GM23248 (cell line): ENCODE measurements at regions not wholly inside any gene's neighbourhood (a gene's known extent, or its start where the extent isn't known, plus 50 kb on each side); places are given as distances from the start of the nearest gene placed in this dataset.

Source experiments
- DNase-seq: peaks from one replicate; pipeline ENCODE4 v3.0.0-alpha.2; 2015
- H2AFZ ChIP-seq: fragments of 200-600 bp; sonication (generic); 2 replicates; pipeline ENCODE4 v1.6.1; 2016; ENCODE audit warnings: antibody characterized with exemption
- H3F3A ChIP-seq: fragments of 200-600 bp; sonication (generic); 2 replicates; pipeline ENCODE4 v1.6.1; 2016; ENCODE audit warnings: mild to moderate bottlenecking, antibody characterized with exemption, mixed run types; ENCODE audit not compliant: insufficient read depth
- H3K27ac ChIP-seq: fragments of 200-600 bp; sonication (generic); 2 replicates; pipeline ENCODE4 v1.5.1; 2016; ENCODE audit warnings: mild to moderate bottlenecking
- H3K27me3 ChIP-seq: fragments of 200-600 bp; sonication (generic); replicated peaks from 2 replicates; pipeline ENCODE4 v1.6.1; 2016; ENCODE audit warnings: mild to moderate bottlenecking; ENCODE audit not compliant: insufficient read depth
- H3K36me3 ChIP-seq: fragments of 200-600 bp; sonication (generic); 2 replicates; pipeline ENCODE4 v1.6.1; 2016; ENCODE audit warnings: low read depth, mild to moderate bottlenecking
- H3K4me1 ChIP-seq: fragments of 200-600 bp; sonication (generic); 2 replicates; pipeline ENCODE4 v1.6.1; 2016; ENCODE audit warnings: mild to moderate bottlenecking; ENCODE audit not compliant: insufficient read depth
- H3K4me2 ChIP-seq: fragments of 200-600 bp; sonication (generic); one replicate; pipeline ENCODE4 v1.6.1; 2016; ENCODE audit warnings: mild to moderate bottlenecking; ENCODE audit not compliant: unreplicated experiment
- H3K4me3 ChIP-seq: fragments of 200-600 bp; sonication (generic); 2 replicates; pipeline ENCODE4 v1.5.1; 2016; ENCODE audit warnings: mild to moderate bottlenecking
- H3K79me2 ChIP-seq: fragments of 200-600 bp; sonication (generic); 2 replicates; pipeline ENCODE4 v1.6.1; 2016; ENCODE audit warnings: mild to moderate bottlenecking; ENCODE audit not compliant: insufficient read depth
- H3K9ac ChIP-seq: fragments of 200-600 bp; sonication (generic); 2 replicates; pipeline ENCODE4 v1.6.1; 2016; ENCODE audit warnings: mild to moderate bottlenecking
- H3K9me2 ChIP-seq: fragments of 200-600 bp; sonication (generic); 2 replicates; pipeline ENCODE4 v1.6.1; 2016; ENCODE audit warnings: mixed run types, mild to moderate bottlenecking, moderate library complexity; ENCODE audit not compliant: insufficient read depth
- H3K9me3 ChIP-seq: fragments of 200-600 bp; sonication (generic); one replicate; pipeline ENCODE4 v1.6.1; 2017; ENCODE audit warnings: low read depth
- H4K20me1 ChIP-seq: fragments of 200-600 bp; sonication (generic); 2 replicates; pipeline ENCODE4 v1.6.0; 2016; ENCODE audit not compliant: insufficient read depth
- EZH2 ChIP-seq: fragments of 200-600 bp; sonication (generic); IDR thresholded peaks from 2 replicates; pipeline ENCODE4 v1.6.1; 2018; ENCODE audit warnings: antibody characterized with exemption, mild to moderate bottlenecking; ENCODE audit not compliant: insufficient read depth, poor library complexity, severe bottlenecking
- EZH2phosphoT487 ChIP-seq: fragments of 200-600 bp; sonication (generic); IDR thresholded peaks from 2 replicates; pipeline ENCODE4 v1.6.1; 2018; ENCODE audit warnings: antibody characterized with exemption, moderate library complexity, mild to moderate bottlenecking, low read depth; ENCODE audit not compliant: insufficient read depth
- WGBS, 2 experiments: methylation state at CpG; one replicate each; pipeline ENCODE4 v1.1.6; 2015 to 2017; ENCODE audit warnings: low lambda C conversion rate in 2 of 2, low coverage in 1 of 2; ENCODE audit errors: missing lambda C conversion rate in 2 of 2; 5-methylcytosine and 5-hydroxymethylcytosine counted together
- in situ Hi-C: fragments of 300-500 bp; cut with MboI; formaldehyde crosslinking; loops from 2 replicates; pipeline ENCODE4 v1.15.0; 2020

DNA sequence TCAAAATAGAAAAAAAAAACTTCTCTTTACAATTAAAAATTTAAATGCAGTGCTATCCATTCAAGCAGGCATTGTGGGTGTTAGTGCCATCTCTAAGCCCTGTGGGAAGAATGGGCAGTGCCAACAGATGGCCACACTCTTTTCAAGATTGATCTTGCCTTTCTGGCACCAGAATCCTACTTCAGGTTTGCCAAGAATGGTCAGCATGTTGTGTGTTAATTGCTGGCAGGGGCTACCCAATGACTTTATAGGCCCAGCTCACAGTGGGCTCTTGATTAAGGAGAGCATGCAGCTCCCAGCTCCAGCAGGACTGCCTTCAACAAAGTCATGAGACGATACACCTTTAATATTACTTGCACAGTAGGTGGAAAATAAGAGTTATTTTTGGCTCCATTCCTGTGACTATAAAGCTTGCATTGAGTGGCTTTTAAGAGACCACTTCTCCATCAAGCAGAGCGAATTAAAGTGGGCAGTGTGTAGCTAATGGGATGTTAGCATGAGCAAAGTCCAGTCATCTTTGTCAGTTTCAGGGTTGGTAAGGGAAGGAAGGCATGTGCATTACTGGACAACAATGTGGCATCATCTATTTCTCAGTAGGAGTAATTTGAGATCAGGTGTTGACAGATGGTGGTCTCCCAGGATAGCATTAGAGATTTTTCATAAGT, 476.8 kb downstream of the C3orf38 start:
- H3K36me3 ChIP-seq = no peaks in the 10 kb centered on the region
- H3K27me3 ChIP-seq = no peaks in the 10 kb centered on the region
- H3K79me2 ChIP-seq = no peaks in the 10 kb centered on the region
- DNase-seq = no peak
- no peaks in the 10 kb centered on the region for H4K20me1 ChIP-seq
- H2AFZ ChIP-seq = no peak overlapping the region
- no peaks in the 10 kb centered on the region for H3K9me2 ChIP-seq
- 19 to 25% methylated on average over 2 of the region's 2 CpGs for WGBS, 2 experiments
- no peaks in the 10 kb centered on the region for H3K4me1 ChIP-seq
- no peak overlapping the region for H3K9ac ChIP-seq
- in situ Hi-C loops = no loop called here
- H3K4me2 ChIP-seq = no peak overlapping the region
- H3K4me3 ChIP-seq = no peak overlapping the region
- no peaks in the 10 kb centered on the region for H3F3A ChIP-seq
- TF ChIP-seq EZH2phosphoT487 = no peak
- no peaks in the 10 kb centered on the region for H3K9me3 ChIP-seq
- no peak overlapping the region for H3K27ac ChIP-seq

DNA sequence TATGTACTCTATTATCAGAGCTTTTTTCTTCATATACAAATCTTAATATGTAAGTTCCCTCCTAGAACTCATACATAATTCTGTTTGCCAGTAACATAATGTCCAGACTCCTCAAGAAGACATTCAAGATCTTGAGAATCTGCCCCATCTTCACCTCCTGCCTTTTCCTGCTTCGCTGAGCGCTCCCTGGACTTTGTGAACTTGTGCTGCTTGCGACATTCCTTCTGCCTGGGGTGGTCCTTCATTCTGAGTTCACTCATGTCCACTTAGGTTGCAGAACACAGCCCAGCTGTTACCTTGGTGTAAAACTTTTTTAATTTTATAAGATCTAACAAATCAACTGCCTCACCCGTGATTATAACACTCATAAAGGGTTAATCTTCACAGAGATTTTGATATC, 478.5 kb upstream of the EPHA3 start:
- Histone ChIP-seq H2AFZ (no peak overlapping the region), H3K27ac (no peak overlapping the region), H3K27me3 (no peaks in the 10 kb centered on the region), H3K9me2 (no peaks in the 10 kb centered on the region), H4K20me1 (no peaks in the 10 kb centered on the region), H3K4me1 (no peaks in the 10 kb centered on the region), H3K4me3 (no peak overlapping the region), H3K9ac (no peak overlapping the region), H3K4me2 (no peak overlapping the region), H3F3A (no peaks in the 10 kb centered on the region), H3K36me3 (no peaks in the 10 kb centered on the region), H3K79me2 (no peaks in the 10 kb centered on the region), H3K9me3 (no peaks in the 10 kb centered on the region)
- DNase-seq = no peak
- WGBS, 2 experiments = 27 to 34% methylated on average over 4 of the region's 4 CpGs
- TF ChIP-seq EZH2phosphoT487 = no peak
- no peak for TF ChIP-seq EZH2
- in situ Hi-C loops = no loop called here

DNA sequence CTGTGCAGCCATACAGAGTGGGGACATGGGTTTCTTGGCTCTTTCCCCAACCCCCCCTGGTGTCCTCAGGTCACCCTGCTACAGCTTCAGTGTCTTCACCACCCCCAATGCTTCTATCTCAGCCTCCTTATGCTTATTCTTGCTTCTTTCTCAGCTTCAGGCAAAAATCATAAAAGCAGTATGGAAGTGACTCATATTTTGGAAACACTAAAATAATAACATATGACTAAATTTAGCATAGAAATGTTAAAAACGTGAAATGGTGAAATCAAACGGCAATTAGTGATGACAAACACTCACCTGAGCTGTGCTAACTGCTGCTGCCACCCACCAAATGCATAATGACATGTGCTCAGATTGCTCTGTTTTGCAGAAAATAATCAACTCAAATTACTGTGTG, 475.2 kb upstream of the EPHA3 start:
- Histone ChIP-seq H3F3A (no peaks in the 10 kb centered on the region), H3K4me2 (no peak overlapping the region), H3K79me2 (no peaks in the 10 kb centered on the region), H3K36me3 (no peaks in the 10 kb centered on the region), H3K27ac (no peak overlapping the region), H3K4me1 (no peaks in the 10 kb centered on the region), H4K20me1 (no peaks in the 10 kb centered on the region), H2AFZ (no peak overlapping the region), H3K9me2 (no peaks in the 10 kb centered on the region), H3K27me3 (no peaks in the 10 kb centered on the region), H3K9me3 (no peaks in the 10 kb centered on the region), H3K4me3 (no peak overlapping the region), H3K9ac (no peak overlapping the region)
- DNase-seq = no peak
- WGBS, 2 experiments = 0 to 3% methylated on average over 2 of the region's 2 CpGs
- TF ChIP-seq EZH2 = no peak
- in situ Hi-C loops = no loop called here

DNA sequence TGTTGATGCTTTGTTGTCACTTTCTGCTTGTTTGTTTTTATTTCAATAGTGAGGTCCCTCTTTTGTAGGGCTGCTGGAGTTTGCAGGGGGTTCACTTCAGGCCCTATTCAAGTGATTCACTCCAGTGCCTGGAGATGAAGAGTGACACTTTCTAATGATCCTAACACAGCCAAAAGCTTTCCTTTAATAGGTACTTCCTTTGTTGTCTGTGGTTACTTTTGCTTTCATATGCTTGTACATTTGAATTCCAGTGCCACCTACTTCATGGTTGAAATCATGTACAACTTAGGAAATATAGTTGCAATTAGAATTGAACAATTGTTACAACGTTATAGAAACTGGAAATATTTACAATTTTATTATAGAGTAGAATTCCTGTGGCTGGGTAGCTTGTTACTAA, 466.8 kb upstream of the EPHA3 start:
- DNase-seq = no peak
- H3K9ac ChIP-seq = no peak overlapping the region
- WGBS, 2 experiments = 0 to 5% methylated on average over 1 of the region's 1 CpG
- no peak overlapping the region for H3K27ac ChIP-seq
- H3K9me2 ChIP-seq = no peaks in the 10 kb centered on the region
- H2AFZ ChIP-seq = no peak overlapping the region
- H3K79me2 ChIP-seq = no peaks in the 10 kb centered on the region
- H3K9me3 ChIP-seq = no peaks in the 10 kb centered on the region
- no peaks in the 10 kb centered on the region for H3K4me1 ChIP-seq
- no peaks in the 10 kb centered on the region; the same call in 1 of the 2 replicates for H4K20me1 ChIP-seq
- H3K27me3 ChIP-seq = no peaks in the 10 kb centered on the region
- in situ Hi-C loops = no loop called here
- H3F3A ChIP-seq = no peaks in the 10 kb centered on the region
- H3K36me3 ChIP-seq = no peaks in the 10 kb centered on the region
- no peak overlapping the region for H3K4me2 ChIP-seq
- no peak overlapping the region for H3K4me3 ChIP-seq
- no peak for TF ChIP-seq EZH2
- TF ChIP-seq EZH2phosphoT487 = no peak

DNA sequence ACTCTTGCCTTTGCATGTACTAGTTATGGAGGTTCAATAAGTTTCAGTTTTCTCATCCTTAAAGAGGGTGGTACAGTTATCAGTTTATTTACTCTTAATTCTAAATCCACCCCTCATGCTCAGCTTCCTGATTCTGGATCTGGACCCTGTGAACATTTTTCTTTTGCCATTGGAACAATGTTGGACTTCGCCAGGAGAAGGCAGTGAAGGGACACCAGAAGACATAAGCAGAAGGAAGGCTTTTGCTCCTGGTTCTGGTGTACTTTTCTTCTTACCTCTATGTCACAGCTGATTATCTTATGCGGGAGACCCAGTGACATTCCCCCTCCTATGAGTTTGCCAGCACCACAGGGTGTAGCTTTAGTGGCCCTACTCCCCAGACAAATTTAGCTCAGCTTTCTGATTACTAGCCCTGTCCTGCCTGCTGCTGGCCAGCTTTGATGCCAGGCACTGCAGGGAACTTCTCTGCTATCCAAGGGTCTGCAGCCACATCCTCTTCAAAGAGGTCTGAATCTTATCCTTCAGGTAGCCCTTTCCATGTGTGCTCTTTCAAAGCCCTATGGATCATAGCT, 466.3 kb upstream of the EPHA3 start:
- Histone ChIP-seq H3K9ac (no peak overlapping the region), H3K4me3 (no peak overlapping the region), H2AFZ (no peak overlapping the region), H3K4me1 (no peaks in the 10 kb centered on the region), H3K36me3 (no peaks in the 10 kb centered on the region), H3K9me2 (no peaks in the 10 kb centered on the region), H3K4me2 (no peak overlapping the region), H3F3A (no peaks in the 10 kb centered on the region), H4K20me1 (no peaks in the 10 kb centered on the region; the same call in 1 of the 2 replicates), H3K27ac (no peak overlapping the region), H3K27me3 (no peaks in the 10 kb centered on the region), H3K79me2 (no peaks in the 10 kb centered on the region), H3K9me3 (no peaks in the 10 kb centered on the region)
- no peak for TF ChIP-seq EZH2
- no peak for TF ChIP-seq EZH2phosphoT487
- in situ Hi-C loops = no loop called here
- WGBS, 2 experiments = 24 to 30% methylated on average over 2 of the region's 2 CpGs
- no peak for DNase-seq
